ENCODE measurements at regions not wholly inside any gene's neighbourhood (a gene's known extent, or its start where the extent isn't known, plus 50 kb on each side); places are given as distances from the start of the nearest gene placed in this dataset.

DNA sequence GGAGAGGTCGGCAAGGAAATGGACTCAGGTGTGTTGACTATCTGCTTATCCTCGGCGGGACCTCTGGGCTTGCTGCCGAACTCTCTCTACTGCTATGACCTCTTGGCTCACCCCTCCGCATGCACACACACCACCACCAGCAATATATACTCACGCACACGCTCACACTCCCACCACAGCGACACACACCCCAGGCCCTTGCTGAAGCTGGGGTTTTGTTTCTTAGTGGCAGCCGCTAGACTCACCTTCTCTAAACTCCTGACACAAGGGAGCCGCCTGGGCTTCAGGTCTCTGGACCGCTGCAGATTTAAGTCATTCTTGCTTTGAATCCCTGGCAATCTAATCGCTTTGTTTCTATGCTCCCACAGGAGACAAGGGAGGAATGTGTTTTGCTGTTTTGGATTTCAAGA lies 59.4 kb upstream of the BACH2 start:
- no peak overlapping the region for H3K4me3 ChIP-seq (ENCODE audit: low read length)
- TF ChIP-seq, protein P1, sequence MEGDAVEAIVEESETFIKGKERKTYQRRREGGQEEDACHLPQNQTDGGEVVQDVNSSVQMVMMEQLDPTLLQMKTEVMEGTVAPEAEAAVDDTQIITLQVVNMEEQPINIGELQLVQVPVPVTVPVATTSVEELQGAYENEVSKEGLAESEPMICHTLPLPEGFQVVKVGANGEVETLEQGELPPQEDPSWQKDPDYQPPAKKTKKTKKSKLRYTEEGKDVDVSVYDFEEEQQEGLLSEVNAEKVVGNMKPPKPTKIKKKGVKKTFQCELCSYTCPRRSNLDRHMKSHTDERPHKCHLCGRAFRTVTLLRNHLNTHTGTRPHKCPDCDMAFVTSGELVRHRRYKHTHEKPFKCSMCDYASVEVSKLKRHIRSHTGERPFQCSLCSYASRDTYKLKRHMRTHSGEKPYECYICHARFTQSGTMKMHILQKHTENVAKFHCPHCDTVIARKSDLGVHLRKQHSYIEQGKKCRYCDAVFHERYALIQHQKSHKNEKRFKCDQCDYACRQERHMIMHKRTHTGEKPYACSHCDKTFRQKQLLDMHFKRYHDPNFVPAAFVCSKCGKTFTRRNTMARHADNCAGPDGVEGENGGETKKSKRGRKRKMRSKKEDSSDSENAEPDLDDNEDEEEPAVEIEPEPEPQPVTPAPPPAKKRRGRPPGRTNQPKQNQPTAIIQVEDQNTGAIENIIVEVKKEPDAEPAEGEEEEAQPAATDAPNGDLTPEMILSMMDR (conservative IDR thresholded peaks at IDR 0.05; ENCODE audit: low read depth, low read length), result no peak
- DNase-seq (ENCODE audit: low read depth), result no peak

DNA sequence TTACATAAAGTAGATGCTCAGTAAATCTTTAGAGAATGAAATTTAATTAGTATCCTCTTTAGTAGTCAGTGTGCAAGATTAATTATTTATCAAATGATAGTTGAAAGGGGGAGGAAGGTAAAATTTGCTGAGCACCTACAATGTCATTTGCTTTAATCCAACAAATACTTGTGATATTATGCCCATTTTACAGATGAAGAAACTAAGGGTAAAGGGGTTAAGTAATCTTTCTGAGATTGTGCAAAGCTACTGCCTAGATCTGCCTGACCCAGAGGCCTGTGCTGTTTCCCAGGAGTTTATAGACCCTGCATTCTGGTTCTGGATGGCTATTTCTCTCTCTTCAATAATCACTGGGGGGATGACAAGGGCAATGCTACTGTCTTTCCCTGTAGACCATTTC lies 58.3 kb upstream of the BACH2 start:
- TF ChIP-seq, protein P1 (conservative IDR thresholded peaks at IDR 0.05; ENCODE audit: low read depth, low read length), result no peak
- no peak overlapping the region for H3K4me3 ChIP-seq (ENCODE audit: low read length)
- no peak for DNase-seq (ENCODE audit: low read depth)

DNA sequence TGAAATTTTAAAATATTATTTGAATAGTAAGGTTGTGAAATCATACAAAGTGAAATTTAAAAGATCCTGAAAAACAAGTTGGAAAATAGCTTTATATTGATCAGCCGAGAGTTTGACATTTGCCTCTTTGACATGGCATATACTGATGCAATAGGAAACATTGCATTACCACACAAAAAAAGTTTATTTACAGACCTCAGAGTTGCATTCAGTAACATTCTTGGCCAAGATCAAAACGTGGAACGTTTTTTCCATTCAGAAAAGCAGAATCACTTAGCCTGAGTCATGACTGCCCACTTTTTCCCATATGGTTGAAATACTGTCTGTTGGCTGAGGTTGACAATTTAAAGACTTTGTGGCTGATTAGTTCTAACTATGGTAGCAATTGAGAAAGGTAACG lies 55.1 kb upstream of the BACH2 start:
- DNase-seq (ENCODE audit: low read depth), result no peak
- TF ChIP-seq, protein P1 (conservative IDR thresholded peaks at IDR 0.05; ENCODE audit: low read depth, low read length), result no peak
- no peak overlapping the region for H3K4me3 ChIP-seq (ENCODE audit: low read length)

DNA sequence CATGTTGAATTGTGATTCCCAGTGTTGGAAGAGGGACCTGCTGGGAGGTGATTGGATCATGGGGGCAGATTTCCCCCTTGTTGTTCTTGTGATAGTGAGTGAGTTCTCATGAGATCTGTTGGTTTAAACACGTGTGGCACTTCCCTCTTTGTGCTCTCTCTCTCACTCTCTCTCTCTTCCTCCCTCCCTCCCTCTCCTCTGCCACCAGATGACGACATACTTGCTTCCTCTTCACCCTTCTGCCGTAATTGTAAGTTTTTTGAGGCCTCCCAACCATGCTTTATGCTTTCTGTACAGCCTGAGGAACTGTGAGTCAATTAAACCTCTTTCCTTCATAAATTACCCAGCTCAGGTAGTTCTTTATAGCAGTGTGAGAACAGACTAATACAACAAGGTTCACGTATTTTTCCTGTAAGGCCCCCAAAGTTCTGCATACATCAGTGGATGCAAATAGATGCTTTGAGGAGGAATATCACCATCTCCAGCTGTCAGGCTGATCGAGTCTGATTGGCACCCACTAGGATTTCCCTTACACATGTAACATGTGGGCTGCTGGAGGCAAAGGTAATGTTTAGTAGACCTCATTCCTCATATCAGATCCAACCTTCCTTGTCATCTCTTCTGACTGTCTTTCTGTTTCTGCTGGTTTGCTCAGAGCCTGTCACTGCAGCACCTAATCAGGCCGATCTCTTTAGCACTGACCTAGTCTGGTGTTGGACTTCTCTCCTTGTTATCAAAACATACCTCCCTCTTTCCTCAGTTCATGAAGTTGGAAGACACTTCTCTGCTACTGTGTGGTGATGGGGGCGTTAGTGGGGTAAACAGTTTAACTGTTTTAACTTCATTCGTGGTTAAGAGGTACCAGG lies 54.3 kb upstream of the BACH2 start:
- TF ChIP-seq, protein P1 (conservative IDR thresholded peaks at IDR 0.05; ENCODE audit: low read depth, low read length), result no peak
- H3K4me3 ChIP-seq (ENCODE audit: low read length), result no peak overlapping the region
- no peak for DNase-seq (ENCODE audit: low read depth)

DNA sequence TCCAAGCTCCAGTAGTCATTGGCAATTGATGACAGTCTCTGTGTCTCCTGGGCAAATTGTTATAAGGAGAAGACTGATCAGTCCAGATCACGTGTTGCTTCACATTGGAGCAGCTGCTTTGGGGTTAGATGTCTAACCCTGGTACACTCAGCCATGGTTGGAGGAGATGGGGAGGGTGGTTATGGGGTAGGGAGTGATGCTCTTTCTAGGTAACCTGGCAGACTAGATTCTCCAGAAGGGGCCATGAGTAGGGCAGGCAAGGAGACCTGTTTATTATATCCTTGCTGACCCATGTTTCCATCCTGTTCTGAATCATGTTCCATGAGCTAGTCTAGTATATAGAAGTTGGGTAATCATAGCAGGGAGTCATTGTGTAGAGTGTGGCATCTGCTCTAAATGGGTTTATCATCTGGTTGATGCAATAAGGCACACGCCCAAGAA lies 50.8 kb upstream of the BACH2 start:
- no peak for DNase-seq (ENCODE audit: low read depth)
- no peak overlapping the region for H3K4me3 ChIP-seq (ENCODE audit: low read length)
- TF ChIP-seq, protein P1 (conservative IDR thresholded peaks at IDR 0.05; ENCODE audit: low read depth, low read length), result no peak

DNA sequence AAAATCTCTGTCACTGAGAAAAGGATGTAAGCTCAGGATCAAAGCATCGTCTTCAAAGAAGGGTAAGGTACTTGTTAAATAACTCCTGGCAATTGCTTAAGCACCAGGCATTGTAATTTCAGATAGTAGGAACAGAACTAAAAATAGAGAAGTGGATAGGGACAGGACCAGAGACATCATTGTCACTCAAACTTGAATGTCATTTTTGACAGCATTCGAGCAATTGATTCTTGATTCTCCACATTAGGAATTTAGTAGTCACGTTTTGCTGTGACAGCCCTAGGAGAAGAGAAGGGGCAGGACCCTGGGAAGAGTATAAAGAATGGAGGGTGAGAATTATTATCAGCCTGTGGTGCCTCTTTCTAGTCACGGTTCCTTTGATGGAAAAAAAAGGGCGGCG lies 50.1 kb upstream of the BACH2 start:
- H3K4me3 ChIP-seq (ENCODE audit: low read length), result no peak overlapping the region
- DNase-seq (ENCODE audit: low read depth), result no peak
- TF ChIP-seq, protein P1 (conservative IDR thresholded peaks at IDR 0.05; ENCODE audit: low read depth, low read length), result no peak

All from retinal pigment epithelial cell (primary cell).